Activated B cell treated with CpG ODN at 0.5 μM for 24 hours (primary cell): ENCODE measurements at regions not wholly inside any gene's neighbourhood (a gene's known extent, or its start where the extent isn't known, plus 50 kb on each side); places are given as distances from the start of the nearest gene placed in this dataset.

ENCODE experiments used
- ATAC-seq: fragments of 200-7000 bp; cut with Tn5 transposase; one replicate; pipeline ENCODE4 v1.10.0; 2021; ENCODE audit warnings: low read depth, mild to moderate bottlenecking, moderate library complexity
- CTCF ChIA-PET: fragments of 350-600 bp; sonication (Branson Sonifier 250); formaldehyde crosslinking; loops from one replicate; lab custom pipeline; 2021; ENCODE audit warnings: antibody characterized with exemption; lab: Charles Lee
- POLR2A ChIA-PET: fragments of 350-600 bp; sonication (Branson Sonifier 250); formaldehyde crosslinking; loops from one replicate; lab custom pipeline; 2021; ENCODE audit warnings: antibody characterized with exemption; lab: Charles Lee
- DNase-seq: peaks from one replicate; pipeline ENCODE4 v3.0.0; 2022
- H3K27ac Mint-ChIP-seq: one replicate; pipeline ENCODE4 v1.8.0; 2020; ENCODE audit warnings: mixed read lengths
- H3K27me3 Mint-ChIP-seq: one replicate; pipeline ENCODE4 v1.8.0; 2021; ENCODE audit warnings: mixed read lengths
- H3K36me3 Mint-ChIP-seq: one replicate; pipeline ENCODE4 v1.8.0; 2021; ENCODE audit warnings: low read depth, mixed read lengths
- H3K4me1 Mint-ChIP-seq: one replicate; pipeline ENCODE4 v1.8.0; 2021; ENCODE audit warnings: mixed read lengths
- H3K4me3 Mint-ChIP-seq: one replicate; pipeline ENCODE4 v1.8.0; 2020; ENCODE audit warnings: mild to moderate bottlenecking, mixed read lengths
- H3K9me3 Mint-ChIP-seq: one replicate; pipeline ENCODE4 v1.8.0; 2020; ENCODE audit warnings: mixed read lengths
- CTCF ChIP-seq: fragments of 200-600 bp; IDR thresholded peaks from one replicate; pipeline ENCODE4 v1.8.0; 2022; ENCODE audit warnings: antibody characterized with exemption, mild to moderate bottlenecking
- intact Hi-C: fragments of 100-400 bp; cut with micrococcal nuclease; formaldehyde crosslinking; loops from one replicate; pipeline ENCODE4 v1.15.1; 2024

GRCh38 chr5:39648085-39648847 is 223.5 kb upstream of the DAB2 start:
- TF ChIP-seq CTCF, result no peak
- Mint-ChIP-seq H3K27me3 (no peaks in the 10 kb centered on the region), H3K36me3 (no peaks in the 10 kb centered on the region), H3K4me3 (no peak overlapping the region), H3K4me1 (no peaks in the 10 kb centered on the region), H3K27ac (no peak overlapping the region), H3K9me3 (no peaks in the 10 kb centered on the region)
- intact Hi-C loops, result no loop called here
- ChIA-PET CTCF (no interaction called here), POLR2A (no interaction called here)
- no peak for ATAC-seq
- DNase-seq, result no peak

GRCh38 chr5:39640552-39640951 is 215.8 kb upstream of the DAB2 start:
- Mint-ChIP-seq H3K4me3 (no peak overlapping the region), H3K27me3 (no peaks in the 10 kb centered on the region), H3K27ac (no peak overlapping the region), H3K36me3 (no peaks in the 10 kb centered on the region), H3K4me1 (peaks cover 1% of the 10 kb centered on the region), H3K9me3 (no peaks in the 10 kb centered on the region)
- ATAC-seq (no peak), DNase-seq (no peak)
- ChIA-PET CTCF (no interaction called here), POLR2A (no interaction called here)
- no peak for TF ChIP-seq CTCF
- intact Hi-C loops, result no loop called here

GRCh38 chr5:39639618-39640089 is 214.9 kb upstream of the DAB2 start:
- POLR2A ChIA-PET, result no interaction called here
- H3K9me3 Mint-ChIP-seq, result no peaks in the 10 kb centered on the region
- peaks cover 1% of the 10 kb centered on the region for H3K4me1 Mint-ChIP-seq
- CTCF ChIA-PET, result no interaction called here
- H3K4me3 Mint-ChIP-seq, result no peak overlapping the region
- no peak for TF ChIP-seq CTCF
- H3K27me3 Mint-ChIP-seq, result no peaks in the 10 kb centered on the region
- DNase-seq (no peak), ATAC-seq (no peak)
- H3K27ac Mint-ChIP-seq, result no peak overlapping the region
- intact Hi-C loops, result no loop called here
- no peaks in the 10 kb centered on the region for H3K36me3 Mint-ChIP-seq

DNA sequence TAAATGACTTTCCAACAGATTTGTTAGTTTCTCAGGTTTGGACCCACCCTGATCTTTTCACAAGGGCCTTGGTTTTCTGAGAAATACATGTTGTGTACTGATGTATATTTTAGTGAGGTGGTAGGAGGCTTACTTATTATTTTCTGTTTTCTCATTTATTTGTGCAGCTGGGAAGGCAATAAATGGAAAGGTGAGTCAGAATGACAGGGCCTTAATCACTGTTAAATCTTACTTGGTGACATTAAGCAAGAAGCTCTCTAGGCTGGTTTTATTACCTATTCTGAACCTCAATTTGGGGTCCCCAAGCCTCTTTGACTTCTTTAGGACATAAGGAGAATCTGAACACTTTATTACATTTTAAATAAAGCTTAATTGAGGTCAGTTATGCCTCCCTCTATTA is 214.0 kb upstream of the DAB2 start:
- no peak for ATAC-seq
- Mint-ChIP-seq H3K27me3 (no peaks in the 10 kb centered on the region), H3K27ac (no peak overlapping the region), H3K36me3 (no peaks in the 10 kb centered on the region), H3K4me1 (peaks cover 1% of the 10 kb centered on the region), H3K4me3 (no peak overlapping the region), H3K9me3 (no peaks in the 10 kb centered on the region)
- intact Hi-C loops, result no loop called here
- no peak for TF ChIP-seq CTCF
- ChIA-PET POLR2A (no interaction called here), CTCF (no interaction called here)
- DNase-seq, result no peak

DNA sequence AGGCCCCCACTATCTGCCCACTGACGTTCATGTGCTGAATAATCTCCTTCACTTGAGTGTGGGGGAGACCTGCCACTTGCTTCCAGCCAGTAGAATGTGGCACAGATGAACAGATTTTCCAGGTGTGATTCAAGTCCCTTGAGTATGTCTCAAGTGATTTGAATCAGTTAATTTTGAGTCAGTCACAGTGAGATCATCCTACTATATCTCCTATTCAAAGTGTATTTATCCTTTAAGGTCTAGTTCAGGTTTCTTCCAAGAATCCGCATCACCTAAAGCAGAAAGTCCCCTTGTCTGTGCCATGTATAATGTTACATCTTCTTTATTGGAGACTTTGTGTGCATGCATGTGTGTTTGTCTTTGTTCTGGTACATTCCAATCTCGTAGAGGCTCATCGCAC is 208.3 kb upstream of the DAB2 start:
- no peak for DNase-seq
- H3K9me3 Mint-ChIP-seq, result no peaks in the 10 kb centered on the region
- peaks cover 11% of the 10 kb centered on the region for H3K27me3 Mint-ChIP-seq
- no peak overlapping the region for H3K27ac Mint-ChIP-seq
- intact Hi-C loops, result no loop called here
- POLR2A ChIA-PET, result no interaction called here
- CTCF ChIA-PET, result no interaction called here
- TF ChIP-seq CTCF, result no peak
- H3K36me3 Mint-ChIP-seq, result no peaks in the 10 kb centered on the region
- no peaks in the 10 kb centered on the region for H3K4me1 Mint-ChIP-seq
- H3K4me3 Mint-ChIP-seq, result no peak overlapping the region
- ATAC-seq, result no peak
